Stimulated activated CD4-positive, alpha-beta T cell treated with anti-CD3 and anti-CD28 coated beads, TNF-alpha, amount 100 ng/mL, for 4 hours (primary cell): ENCODE measurements at regions not wholly inside any gene's neighbourhood (a gene's known extent, or its start where the extent isn't known, plus 50 kb on each side); places are given as distances from the start of the nearest gene placed in this dataset.

Experiments used
- DNase-seq, 3 experiments: peaks; one replicate each; pipeline ENCODE4 v3.0.0-alpha.2; 2020; ENCODE audit warnings: low read depth in 3 of 3

DNA sequence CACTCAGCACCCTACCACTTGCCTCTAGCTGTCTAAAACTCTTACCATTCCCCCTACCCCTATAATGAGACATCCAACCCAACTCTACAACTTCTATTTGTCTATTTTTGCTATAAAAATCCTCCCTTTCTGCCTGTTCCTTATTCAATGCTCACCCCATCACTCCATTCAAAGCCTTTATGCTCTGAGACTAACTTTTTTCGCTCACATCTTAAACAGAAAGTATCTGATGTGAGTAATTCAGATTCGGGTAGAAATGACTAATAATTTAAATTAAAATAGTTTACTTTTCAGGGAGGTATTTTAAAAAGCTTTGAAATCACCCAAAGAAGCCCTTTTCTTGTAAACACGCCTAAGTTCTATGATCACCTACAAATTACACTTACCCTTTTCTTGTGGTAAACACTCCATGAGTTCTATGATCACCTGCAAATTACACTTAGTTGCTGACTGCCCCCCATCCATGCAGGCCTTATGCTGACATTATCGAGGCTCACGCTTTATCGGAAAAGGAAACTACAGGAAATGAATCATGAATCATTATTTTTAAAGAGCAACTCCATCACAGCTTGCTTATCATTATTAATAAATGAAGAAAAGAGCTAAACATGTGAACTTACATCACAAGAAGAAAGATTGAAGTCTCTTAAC is 168.7 kb upstream of the PPP1R2C start:
- DNase-seq, result no peak

DNA sequence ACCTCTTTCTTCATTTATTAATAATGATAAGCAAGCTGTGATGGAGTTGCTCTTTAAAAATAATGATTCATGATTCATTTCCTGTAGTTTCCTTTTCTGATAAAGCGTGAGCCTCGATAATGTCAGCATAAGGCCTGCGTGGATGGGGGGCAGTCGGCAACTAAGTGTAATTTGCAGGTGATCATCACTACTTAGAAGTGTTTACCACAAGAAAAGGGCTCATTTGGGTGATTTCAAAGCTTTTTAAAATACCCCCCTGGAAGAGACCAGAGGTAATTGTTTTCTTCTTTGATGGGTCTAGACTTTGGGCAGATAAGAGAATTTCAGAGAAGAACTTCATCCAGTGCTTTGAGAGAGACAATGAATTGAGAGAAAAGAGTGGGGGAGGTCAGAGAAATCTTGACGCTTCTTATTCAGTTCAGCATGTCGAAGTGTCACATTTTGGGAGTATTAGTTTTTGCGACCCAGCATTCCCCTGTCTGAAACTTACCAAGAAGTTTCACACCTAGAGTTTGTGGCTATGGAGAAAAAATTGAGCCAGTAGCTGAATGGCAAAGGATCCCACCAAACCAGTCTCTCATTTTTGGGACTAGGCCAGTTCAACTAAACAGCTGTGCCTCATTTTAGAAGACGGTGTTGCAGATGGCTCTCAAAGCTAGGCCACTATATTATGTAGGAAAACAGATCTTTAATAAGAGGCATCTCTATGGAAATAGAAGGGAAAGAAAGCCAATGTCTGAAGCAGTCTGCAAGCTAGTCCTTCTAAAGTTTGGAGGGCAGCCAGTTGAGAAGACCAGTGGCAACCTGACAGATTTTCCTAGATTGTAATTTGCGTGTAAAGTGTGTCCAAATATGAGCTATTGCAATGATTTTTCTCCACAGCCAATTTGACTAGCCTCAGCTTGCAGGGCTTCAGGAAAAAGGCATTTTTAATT is 171.0 kb upstream of the PPP1R2C start:
- peak in 1 of 3 experiments; percentile 17 for DNase-seq

DNA sequence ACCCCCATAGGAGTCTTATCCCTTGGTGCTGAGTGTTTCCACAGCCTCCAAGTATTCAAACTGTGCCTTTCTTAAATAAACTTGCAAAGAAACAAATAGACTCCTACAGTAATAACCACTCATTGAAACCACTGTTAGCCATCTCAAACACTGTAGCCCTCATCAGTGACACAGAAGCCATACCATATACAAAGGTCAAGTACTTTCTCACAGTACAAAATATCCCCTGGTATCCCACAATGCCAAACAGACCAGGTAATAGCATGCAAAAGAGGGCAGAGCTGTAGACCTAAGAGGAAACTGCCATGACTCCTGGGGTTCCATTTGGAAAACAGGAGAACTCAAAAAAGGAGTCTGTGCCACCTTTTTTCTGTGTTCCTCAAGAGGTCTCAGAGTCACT is 173.8 kb upstream of the PPP1R2C start:
- no peak for DNase-seq

DNA sequence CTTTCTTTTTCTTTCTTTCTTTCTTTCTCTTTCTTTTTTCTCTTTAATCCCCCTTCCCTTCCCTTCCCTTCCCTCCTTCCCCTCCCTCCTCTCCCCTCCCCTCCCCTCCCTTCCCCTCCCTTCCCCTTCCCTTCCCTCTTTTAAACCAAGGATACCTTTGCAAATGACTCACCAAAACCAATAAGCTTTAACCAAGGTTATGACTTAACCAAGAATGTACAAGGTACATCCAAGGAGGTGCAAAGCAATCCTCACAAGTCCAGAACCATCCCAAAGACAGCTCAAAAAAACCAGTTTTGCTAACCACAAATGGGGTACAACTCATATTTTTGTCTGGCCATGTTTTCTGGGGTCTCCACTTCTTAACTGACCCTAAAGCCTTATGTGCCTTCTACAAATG is 174.7 kb upstream of the PPP1R2C start:
- DNase-seq, result no peak

DNA sequence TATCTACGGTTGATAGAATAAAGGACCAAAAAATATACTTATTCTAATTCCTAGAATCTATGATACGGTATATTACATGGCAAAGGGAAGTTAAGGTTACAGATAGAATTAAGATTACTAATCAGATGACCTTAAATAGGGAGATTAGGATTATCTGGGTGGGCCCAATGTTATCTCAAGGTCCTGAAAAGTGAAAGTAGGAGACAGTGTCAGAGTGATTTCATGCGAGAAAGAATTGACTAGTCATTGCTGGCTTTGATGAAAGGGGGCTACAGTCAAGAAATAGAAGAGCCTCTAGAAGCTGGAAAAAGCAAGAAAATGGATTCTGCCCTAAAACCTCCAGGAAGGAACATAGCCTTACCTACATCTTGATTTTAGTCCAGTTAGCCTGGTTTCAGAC is 176.9 kb upstream of the PPP1R2C start:
- no peak for DNase-seq

DNA sequence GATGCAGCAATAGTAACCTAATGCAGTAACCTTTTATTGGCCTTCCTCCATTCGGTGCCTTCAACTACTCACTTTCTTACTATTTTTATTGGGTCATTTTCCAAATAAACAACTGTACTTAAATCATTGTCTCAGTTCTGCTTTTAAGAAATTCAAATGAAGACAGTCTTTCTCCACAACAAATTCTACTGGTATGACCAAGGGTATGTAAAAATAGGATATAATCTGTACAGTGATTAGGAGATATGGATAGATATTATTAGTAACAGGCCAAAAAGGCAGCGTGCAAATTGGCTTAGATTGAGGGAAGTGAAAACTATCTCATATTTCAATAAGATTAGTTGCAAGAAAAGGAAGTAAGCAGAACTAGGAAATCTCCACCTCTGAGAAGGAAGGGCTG is 177.4 kb upstream of the PPP1R2C start:
- no peak for DNase-seq

DNA sequence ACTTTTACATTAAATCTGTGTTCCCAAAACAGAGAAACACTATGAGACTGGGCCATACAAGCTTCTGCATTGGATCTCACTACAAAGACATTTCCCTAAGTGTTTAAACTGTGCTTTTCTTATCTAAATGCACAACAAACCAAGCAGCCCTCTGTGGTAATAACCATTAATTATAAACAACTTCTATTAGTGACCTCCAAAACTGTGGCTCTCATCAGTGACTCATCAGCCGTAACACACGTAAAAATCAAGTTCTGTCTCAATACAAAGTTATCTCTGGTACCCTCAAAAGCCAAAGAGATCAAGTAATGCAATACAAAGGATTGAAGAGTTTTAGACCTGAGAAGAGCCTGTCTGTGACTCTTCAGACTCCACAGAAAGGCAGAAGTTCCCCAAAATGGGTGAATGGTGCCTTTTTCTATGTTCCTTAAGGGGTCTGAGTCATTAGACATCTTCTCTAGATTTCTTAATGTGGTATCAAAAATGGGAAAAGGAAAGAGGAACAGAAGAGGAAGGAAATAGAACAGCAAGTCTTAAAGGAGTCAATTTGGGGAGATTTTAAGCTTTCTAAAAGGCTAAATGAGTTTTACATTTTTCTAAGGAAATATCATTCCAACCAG is 189.8 kb upstream of the PPP1R2C start:
- DNase-seq, result no peak

DNA sequence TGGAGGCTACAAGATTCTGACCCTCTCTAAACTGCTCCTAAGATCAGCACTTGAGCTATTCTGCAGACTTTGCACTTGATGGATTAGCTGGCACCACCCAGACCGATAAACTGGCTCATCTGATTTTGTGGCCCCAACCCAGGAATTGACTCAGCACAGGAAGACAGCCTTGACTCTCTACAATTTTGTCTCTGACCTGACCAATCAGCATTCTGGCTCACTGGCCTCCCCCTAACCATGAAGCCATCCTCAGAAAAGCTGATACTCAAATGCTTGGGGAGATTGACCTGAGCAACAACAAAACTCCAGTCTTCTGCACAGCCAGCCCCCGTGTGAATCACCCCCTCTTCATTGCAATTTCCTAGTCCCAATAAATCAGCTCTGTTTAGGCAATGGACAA is 195.4 kb upstream of the PPP1R2C start:
- DNase-seq, result no peak

DNA sequence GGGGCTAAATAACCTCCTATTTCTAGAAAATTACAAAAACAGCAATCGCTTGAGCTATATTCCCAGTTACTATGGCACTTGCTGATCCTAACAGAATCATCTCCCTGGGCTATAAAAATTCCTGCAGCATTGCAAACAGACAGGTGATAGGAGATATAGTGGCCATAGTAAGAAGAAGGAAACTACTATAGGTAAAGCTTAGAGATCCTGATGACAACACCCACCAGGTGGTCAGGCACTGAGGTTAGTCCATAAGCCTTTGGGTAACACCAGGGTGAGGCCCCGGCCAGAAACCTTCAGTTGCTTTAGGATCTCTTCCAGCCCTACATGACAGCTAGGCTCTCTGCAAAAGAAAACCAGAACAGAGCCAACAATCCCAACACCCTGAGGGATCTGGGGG is 197.9 kb upstream of the PPP1R2C start:
- DNase-seq, result no peak

DNA sequence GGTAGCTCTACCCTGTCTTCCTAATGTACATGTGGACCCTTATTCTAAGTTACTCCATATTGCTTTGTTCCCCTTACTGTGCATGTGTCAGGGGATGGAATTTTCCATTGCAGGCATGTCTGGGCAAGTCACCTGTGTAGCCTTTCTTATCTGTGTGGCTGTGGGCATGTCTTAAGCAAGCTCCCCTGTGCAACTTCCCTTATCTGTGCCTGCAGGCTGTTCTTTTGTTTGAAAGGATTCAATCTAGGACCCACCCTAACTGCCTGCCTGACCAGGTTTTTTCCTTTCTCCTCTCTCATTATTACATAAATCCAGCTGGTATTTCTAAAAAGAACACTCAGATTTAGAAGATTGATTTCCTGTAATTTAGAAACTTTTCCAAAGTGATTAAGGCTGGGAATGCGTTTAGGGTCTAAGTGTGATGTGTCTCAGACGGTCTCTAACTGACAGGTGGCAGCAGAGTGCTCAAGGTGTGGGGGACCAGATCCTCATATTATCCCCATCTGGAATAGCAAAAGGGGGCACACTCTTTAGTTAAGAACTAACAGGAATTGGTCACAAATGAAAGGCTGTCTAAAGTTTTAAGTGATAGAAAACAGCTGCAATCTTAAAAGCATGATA is 198.9 kb upstream of the PPP1R2C start:
- no peak for DNase-seq

DNA sequence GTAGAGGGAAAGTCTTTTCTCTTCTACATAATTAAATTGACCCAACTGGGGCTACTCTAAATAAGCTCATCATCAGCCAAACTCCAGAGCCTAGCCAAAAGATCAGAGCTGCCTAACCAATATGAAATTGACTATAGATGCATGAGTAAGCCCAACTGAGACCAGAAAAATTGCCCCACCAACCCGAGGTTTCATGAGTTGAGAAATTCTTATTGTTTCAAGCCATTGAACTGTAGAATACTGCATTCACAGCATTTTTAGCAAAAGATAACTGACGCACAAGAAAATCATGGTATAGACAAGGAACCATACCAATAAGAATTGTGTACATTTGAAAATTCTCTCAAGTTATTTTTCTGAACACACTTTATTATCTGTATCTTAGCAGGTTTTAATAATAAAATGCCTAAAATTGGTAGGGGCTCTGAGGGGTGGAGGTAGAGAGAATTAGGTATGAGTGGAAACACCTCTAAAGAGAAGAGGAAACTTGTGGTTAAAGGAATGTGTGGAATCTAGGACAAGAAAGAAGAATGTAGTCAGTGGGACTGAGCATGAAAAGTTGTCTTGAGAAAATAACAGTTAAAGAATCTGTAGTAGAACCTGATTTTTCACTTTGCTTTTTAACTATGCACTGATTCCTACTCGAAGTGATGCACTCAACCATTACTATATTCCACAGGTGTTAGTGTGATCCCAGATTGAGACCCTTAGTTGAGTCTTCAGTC is 200.9 kb upstream of the PPP1R2C start:
- DNase-seq, result no peak

DNA sequence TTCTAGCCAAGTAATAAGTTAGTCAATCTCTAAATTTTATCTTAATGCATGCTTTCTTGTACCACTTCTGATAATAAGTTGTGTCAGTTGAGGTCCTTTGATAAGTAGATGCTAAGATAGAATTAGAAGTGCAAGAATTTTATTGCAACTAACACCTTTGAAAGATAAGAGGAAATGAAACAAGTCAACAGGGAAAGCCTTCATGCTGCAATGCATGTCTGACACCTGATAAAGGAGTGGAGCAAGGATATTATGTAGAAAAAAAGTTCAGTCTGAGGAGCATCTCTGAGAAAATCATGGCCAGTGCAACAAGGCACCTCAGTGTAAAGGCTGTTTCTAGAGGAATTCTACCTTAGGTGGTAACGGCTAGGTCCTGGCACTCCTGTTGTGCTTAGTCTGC is 210.7 kb upstream of the PPP1R2C start:
- no peak for DNase-seq

DNA sequence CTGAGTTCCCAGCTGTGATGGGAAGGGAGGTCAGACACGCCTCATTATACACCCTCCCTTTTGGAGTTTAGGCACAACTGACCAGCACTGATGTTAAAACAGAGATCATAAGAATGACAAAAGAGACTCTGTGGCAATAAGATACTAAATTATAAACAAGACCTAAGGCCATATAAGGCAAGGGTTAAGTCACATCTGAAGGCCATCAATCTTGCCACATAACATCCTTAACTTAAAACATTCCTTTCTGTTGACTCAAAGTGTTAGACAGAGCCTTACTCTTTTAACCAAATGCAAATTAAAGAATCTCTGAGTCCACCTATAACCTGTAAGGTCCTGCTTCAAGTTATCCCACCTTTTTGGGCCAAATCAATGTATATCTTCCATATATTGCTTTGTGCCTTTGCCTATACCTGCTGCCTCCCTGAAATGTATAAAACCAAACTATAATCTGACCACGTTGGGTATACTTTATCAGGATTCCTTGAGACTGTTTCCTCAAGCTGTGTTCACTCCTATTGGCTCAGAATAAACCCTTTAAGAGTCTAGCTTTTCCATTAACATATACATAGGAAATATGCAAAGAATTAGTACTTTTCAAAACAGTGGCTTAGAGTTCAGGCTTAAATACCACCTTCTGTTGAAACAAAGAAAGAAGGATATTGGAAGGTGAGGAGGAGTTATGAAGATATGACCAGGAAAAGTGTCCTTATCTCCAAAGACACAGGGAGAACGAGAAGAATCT is 214.4 kb upstream of the PPP1R2C start:
- DNase-seq, result no peak

DNA sequence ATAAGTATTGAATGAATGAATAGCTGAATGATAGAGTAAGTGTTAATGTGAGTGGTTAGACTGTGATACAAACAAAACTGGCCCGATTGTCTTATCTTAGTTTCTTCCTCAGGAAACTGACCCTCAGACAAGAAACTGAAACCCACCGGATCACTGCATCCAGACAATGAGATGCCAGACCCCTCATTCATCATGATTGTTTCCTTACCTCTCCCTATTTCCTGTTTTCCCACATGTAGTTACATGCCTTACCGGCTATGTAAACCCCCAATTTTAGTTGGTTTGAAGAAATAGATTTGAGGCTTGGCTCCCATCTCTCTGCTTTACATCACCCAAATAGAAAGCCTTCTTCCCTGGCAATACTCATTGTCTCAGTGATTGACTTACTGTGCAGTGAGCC is 218.9 kb upstream of the PPP1R2C start:
- DNase-seq, result no peak

DNA sequence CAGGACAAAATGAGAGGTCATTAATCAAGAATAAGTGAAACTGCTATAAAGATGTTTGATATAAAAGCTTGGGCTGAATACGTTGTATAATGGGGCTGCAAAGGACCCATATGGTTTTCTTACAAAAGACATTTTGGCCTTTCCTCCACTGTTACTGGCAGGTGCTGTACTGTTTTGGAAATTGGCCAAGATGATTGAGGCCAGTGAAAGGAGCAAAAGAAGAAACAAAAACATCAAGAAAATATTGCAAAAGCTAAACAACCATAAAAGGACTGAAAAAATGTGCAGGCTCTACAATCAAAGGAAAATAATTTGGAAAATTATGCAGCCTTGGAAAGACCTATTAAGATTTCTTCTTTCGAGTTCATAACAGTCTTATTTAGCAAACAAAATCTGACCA is 222.2 kb upstream of the PPP1R2C start:
- DNase-seq, result no peak

DNA sequence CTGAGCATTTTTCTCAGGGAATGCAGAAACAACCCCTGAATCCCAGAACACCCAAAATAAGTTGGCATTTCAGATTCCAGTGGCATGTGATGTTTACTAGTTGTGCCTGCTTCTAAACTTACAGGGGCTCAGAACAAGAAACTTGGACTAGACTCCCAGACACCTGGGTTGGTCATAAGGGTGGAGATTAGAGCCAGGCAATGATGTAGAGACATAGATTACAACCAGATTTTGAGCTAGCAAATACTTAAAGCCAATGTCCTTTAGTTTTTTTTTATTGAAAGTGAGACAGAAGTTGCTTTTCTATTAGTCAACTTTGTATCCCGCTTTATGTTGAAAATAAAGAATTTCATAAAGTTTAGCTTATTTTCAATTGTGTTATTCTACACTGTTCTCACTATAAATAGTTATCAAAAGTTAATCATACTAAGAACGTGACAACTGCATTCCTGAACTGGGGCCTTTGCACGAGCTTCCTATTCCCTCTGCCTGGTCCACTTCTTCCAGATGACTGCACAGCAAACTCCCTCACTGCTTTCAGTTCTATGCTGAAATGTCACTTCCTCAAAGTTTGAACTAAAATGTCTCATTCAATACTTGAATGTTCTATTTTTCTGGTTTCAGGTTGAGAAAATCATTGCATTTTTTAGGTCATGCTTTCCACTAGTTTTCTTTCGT is 224.7 kb upstream of the PPP1R2C start:
- DNase-seq, result no peak

DNA sequence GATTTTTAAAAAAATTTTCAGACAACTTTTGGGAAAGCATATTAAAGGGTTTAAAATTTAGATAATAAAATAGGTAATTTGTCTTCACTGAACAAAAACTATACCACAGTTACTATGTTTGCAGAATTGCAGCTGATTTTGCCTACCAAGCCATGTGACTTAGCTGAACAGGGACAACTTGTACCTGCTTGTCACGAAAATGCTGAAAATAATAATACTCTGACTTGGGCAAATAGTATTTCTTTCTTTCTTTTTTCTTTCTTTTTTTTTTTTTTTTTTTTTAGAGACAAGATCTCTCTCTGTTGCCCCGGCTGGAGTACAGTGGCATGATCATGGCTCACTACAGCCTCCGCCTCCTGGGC is 225.2 kb upstream of the PPP1R2C start:
- DNase-seq, result no peak

DNA sequence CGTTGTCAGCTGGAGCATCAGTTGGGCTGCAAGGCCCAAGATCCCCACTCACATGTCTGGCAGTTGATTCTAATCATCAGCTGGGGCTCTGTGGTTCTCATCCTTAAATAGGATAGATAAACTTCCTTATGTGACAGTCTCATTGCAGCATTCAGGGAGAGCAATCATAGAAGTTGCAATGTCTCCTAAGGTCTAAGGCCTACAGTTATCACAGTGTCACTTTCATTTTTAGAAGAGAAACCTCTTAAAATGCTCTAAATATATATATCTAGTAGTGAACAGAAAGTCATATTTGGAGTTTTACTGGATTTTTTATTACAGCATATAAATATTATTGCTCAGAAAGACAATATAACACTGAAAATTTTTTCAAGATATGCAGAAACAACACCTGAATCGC is 226.0 kb upstream of the PPP1R2C start:
- DNase-seq, result no peak

DNA sequence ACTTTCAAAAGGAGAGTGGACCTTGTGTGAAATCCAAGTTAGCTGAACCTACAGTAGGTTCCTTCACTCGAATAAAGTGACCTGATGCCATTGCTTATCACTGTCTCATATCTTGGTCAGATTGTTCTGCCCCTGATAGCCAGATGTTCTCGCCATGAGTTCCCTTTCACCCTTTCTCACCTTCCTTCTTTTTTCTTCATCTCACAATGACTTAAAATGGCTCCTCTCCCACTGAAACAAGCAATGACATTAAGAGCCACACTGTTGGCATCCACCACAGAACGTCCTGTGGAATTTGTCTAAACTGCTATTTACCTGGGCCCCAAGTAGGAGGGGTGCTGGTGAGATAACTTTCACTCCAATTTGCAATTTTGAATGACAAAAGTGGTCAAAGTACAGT is 227.6 kb upstream of the PPP1R2C start:
- no peak for DNase-seq

DNA sequence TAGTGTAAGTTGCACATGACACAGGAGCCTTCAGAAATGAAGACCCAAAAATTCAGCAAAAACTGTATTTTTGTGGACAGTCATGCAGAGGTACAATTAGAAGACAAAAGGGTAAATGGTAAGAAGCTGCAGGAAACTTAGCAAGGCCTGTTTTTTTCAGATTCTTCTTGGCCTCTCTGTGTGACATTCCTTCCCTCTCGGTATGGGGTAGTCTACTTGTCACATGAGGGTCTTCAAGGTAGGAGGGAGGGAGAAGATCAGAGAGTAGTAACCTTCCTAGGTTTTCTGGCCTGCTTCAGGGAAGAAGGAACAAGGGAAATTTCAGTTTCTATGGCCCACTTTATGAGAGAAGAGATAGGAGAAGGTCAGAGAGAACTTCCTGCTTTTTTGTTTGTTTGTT is 230.4 kb upstream of the PPP1R2C start:
- no peak for DNase-seq

DNA sequence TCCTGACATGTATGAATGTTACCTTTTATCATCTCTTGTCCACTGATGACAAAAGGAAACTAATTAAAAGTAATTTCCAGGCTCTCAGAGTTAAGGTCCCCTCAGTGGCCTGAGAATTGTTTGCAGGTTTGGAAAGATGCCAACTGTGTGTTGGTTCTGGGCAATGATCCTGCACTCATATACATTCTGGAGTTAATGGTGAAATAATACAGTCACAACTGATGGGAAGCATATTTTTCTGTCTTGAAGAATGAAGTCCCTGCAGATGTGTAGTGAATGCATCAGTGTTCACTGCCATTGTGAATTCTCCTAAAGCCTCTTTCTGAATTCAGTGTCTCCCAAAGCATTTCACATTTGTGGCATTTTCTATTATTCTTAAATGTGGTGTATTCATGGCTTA is 238.1 kb upstream of the PPP1R2C start:
- no peak for DNase-seq
